H9 (cell line): ENCODE measurements at regions not wholly inside any gene's neighbourhood (a gene's known extent, or its start where the extent isn't known, plus 50 kb on each side); places are given as distances from the start of the nearest gene placed in this dataset.

ENCODE experiments used
- DNase-seq: peaks from one replicate; pipeline ENCODE4 v3.0.0-alpha.2; 2017
- H2AFZ ChIP-seq: one replicate; pipeline ENCODE4 v1.6.1; 2013; ENCODE audit warnings: mild to moderate bottlenecking, low read length, control low read depth, moderate library complexity
- H2AK5ac ChIP-seq: 2 replicates; pipeline ENCODE4 v1.6.1; 2013; ENCODE audit warnings: low read length, control low read depth, mixed read lengths; ENCODE audit not compliant: insufficient read length
- H2BK120ac ChIP-seq: one replicate; pipeline ENCODE4 v1.6.1; 2013; ENCODE audit warnings: low read depth, mild to moderate bottlenecking, low read length, control low read depth, inconsistent platforms; ENCODE audit not compliant: poor library complexity, severe bottlenecking
- H2BK12ac ChIP-seq: 2 replicates; pipeline ENCODE4 v1.6.1; 2013; ENCODE audit warnings: low read length, control low read depth, mixed read lengths, low read depth; ENCODE audit not compliant: insufficient read length
- H2BK15ac ChIP-seq: 2 replicates; pipeline ENCODE4 v1.6.1; 2013; ENCODE audit warnings: low read depth, low read length, control low read depth
- H2BK20ac ChIP-seq: one replicate; pipeline ENCODE4 v1.6.1; 2013; ENCODE audit warnings: low read depth, mild to moderate bottlenecking, low read length, control low read depth, inconsistent platforms; ENCODE audit not compliant: poor library complexity, severe bottlenecking
- H2BK5ac ChIP-seq: 2 replicates; pipeline ENCODE4 v1.6.1; 2013; ENCODE audit warnings: low read length, control low read depth, mixed read lengths; ENCODE audit not compliant: insufficient read length
- H3K14ac ChIP-seq: 2 replicates; pipeline ENCODE4 v1.6.1; 2013; ENCODE audit warnings: low read length, control low read depth; ENCODE audit not compliant: insufficient read depth
- H3K18ac ChIP-seq: 2 replicates; pipeline ENCODE4 v1.6.1; 2013; ENCODE audit warnings: low read depth, mild to moderate bottlenecking, mixed read lengths, low read length, control low read depth; ENCODE audit not compliant: insufficient read length
- H3K23ac ChIP-seq: 2 replicates; pipeline ENCODE4 v1.6.1; 2013; ENCODE audit warnings: low read length, control low read depth, mixed read lengths, low read depth; ENCODE audit not compliant: insufficient read length
- H3K23me2 ChIP-seq: 2 replicates; pipeline ENCODE4 v1.6.1; 2013; ENCODE audit warnings: low read depth, mild to moderate bottlenecking, mixed read lengths, low read length, control low read depth; ENCODE audit not compliant: insufficient read length, poor library complexity, severe bottlenecking
- H3K27ac ChIP-seq: 2 replicates; pipeline ENCODE4 v1.5.1; 2013; ENCODE audit warnings: low read length, control low read depth, mixed read lengths, low read depth; ENCODE audit not compliant: insufficient read length
- H3K27me3 ChIP-seq: 2 replicates; pipeline ENCODE4 v1.6.1; 2013; ENCODE audit warnings: low read length, control low read depth, inconsistent platforms; ENCODE audit not compliant: insufficient read depth
- H3K4ac ChIP-seq: 2 replicates; pipeline ENCODE4 v1.6.1; 2013; ENCODE audit warnings: low read depth, mild to moderate bottlenecking, control low read depth, inconsistent platforms, low read length, moderate library complexity
- H3K4me1 ChIP-seq: 2 replicates; pipeline ENCODE4 v1.6.1; 2013; ENCODE audit warnings: low read length, control low read depth, inconsistent platforms; ENCODE audit not compliant: insufficient read depth
- H3K4me2 ChIP-seq: 2 replicates; pipeline ENCODE4 v1.6.1; 2013; ENCODE audit warnings: low read length, control low read depth, mixed read lengths; ENCODE audit not compliant: insufficient read length, insufficient read depth
- H3K56ac ChIP-seq: 2 replicates; pipeline ENCODE4 v1.6.1; 2013; ENCODE audit warnings: low read depth, mild to moderate bottlenecking, mixed read lengths, low read length, control low read depth; ENCODE audit not compliant: insufficient read length
- H3K79me1 ChIP-seq: 2 replicates; pipeline ENCODE4 v1.6.1; 2013; ENCODE audit warnings: low read depth, mild to moderate bottlenecking, moderate library complexity, low read length, control low read depth, inconsistent platforms; ENCODE audit not compliant: insufficient read depth, poor library complexity, severe bottlenecking
- H3K79me2 ChIP-seq: 2 replicates; pipeline ENCODE4 v1.6.1; 2013; ENCODE audit warnings: low read length, control low read depth, inconsistent platforms; ENCODE audit not compliant: insufficient read depth
- H3K9ac ChIP-seq: 2 replicates; pipeline ENCODE4 v1.6.1; 2013; ENCODE audit warnings: low read length, control low read depth, mixed read lengths; ENCODE audit not compliant: insufficient read length; ENCODE audit errors: extremely low read depth
- H3K9me3 ChIP-seq: one replicate; pipeline ENCODE4 v1.6.1; 2013; ENCODE audit warnings: low read depth, low read length, inconsistent platforms; ENCODE audit not compliant: control insufficient read depth
- H3T11ph ChIP-seq: one replicate; pipeline ENCODE4 v1.6.1; 2013; ENCODE audit warnings: mild to moderate bottlenecking, low read length, control low read depth, inconsistent platforms
- H4K20me1 ChIP-seq: one replicate; pipeline ENCODE4 v1.6.1; 2013; ENCODE audit not compliant: control insufficient read depth, insufficient read length, insufficient read depth
- H4K5ac ChIP-seq: 2 replicates; pipeline ENCODE4 v1.6.1; 2013; ENCODE audit warnings: low read depth, mild to moderate bottlenecking, mixed read lengths, low read length, control low read depth; ENCODE audit not compliant: insufficient read length
- H4K8ac ChIP-seq: replicated peaks from 2 replicates; pipeline ENCODE4 v1.6.1; 2013; ENCODE audit warnings: low read length, control low read depth, mixed read lengths, low read depth; ENCODE audit not compliant: insufficient read length
- H4K91ac ChIP-seq: 2 replicates; pipeline ENCODE4 v1.6.1; 2013; ENCODE audit warnings: low read depth, mild to moderate bottlenecking, moderate library complexity, mixed read lengths, low read length, control low read depth; ENCODE audit not compliant: insufficient read length
- H3K27ac Mint-ChIP-seq, 3 experiments: 2 replicates in 2 of 3; 3 replicates in 1 of 3; pipeline ENCODE4 v1.8.0; 2020 to 2021; ENCODE audit warnings: mixed read lengths in 3 of 3, mild to moderate bottlenecking in 1 of 3, moderate library complexity in 1 of 3
- H3K27me3 Mint-ChIP-seq: 2 replicates; pipeline ENCODE4 v1.8.0; 2021; ENCODE audit warnings: low read depth, mild to moderate bottlenecking, moderate library complexity, mixed read lengths
- H3K36me3 Mint-ChIP-seq, 3 experiments: 2 replicates in 2 of 3; 3 replicates in 1 of 3; pipeline ENCODE4 v1.8.0; 2020 to 2021; ENCODE audit warnings: low read depth in 3 of 3, mixed read lengths in 3 of 3; ENCODE audit not compliant: insufficient read depth in 1 of 3
- H3K4me1 Mint-ChIP-seq, 2 experiments: 2 replicates each; pipeline ENCODE4 v1.8.0; 2020; ENCODE audit warnings: mixed read lengths in 2 of 2
- H3K4me3 Mint-ChIP-seq, 2 experiments: 2 replicates in 1 of 2; 3 replicates in 1 of 2; pipeline ENCODE4 v1.8.0; 2020 to 2021; ENCODE audit warnings: mild to moderate bottlenecking in 2 of 2, mixed read lengths in 2 of 2, moderate library complexity in 1 of 2
- H3K9me3 Mint-ChIP-seq, 2 experiments: 2 replicates in 1 of 2; 3 replicates in 1 of 2; pipeline ENCODE4 v1.8.0; 2020; ENCODE audit warnings: mild to moderate bottlenecking in 2 of 2, mixed read lengths in 2 of 2, moderate library complexity in 1 of 2
- CTCF ChIP-seq: fragments of 200-600 bp; sonication (generic); conservative IDR thresholded peaks from 3 replicates; pipeline ENCODE4 v1.8.0; 2021; ENCODE audit warnings: antibody characterized with exemption, mild to moderate bottlenecking
- WGBS: extraction: QIAGEN DNeasy Blood & Tissue Kit; methylation state at CpG from one replicate; pipeline ENCODE4 v1.1.7; 2013; ENCODE audit warnings: missing lambda C conversion rate, low lambda C conversion rate, mixed read lengths; ENCODE audit not compliant: insufficient read length; ENCODE audit errors: extremely low coverage; 5-methylcytosine and 5-hydroxymethylcytosine counted together

DNA sequence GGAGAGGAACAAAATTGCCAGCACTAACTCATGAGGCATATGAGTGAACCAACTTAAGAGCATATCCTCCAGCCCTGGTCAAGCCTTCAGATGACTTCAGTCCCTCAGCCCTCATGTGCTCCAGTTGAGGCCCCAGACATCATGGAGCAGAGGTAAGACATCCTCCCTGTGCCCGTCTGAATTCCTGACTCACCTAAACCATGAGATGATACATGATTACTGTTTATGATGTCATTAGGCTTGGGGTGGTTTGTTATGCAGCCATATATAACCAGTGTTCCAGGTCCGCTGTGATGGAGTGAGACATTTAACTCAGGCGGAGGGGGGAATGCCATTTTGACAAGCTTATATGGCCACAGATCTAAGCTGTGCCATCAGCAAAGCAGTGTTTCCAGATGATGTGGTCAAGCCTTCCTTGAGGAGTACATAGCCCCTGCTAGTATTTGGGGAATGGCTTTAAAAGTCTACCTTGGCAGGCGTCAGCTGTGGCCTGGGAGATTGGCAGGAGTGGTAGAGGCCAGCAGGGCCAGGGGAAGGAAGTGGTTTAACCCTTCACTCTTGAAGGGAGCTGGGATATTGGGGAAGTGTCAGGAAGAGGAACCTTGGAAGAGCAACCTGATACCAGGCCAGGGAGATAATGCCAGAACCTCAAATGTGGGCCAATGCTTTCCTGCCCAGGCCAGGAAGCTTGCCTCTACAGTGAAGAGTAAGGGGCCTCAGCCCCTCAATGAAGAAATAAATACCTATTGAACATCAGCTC lies 343.0 kb upstream of the PODXL start:
- Histone ChIP-seq H4K8ac (no peak overlapping the region), H4K5ac (no peak overlapping the region), H2AK5ac (no peak overlapping the region), H3K9me3 (no peaks in the 10 kb centered on the region), H3K27me3 (no peaks in the 10 kb centered on the region), H2BK12ac (no peak overlapping the region), H3K27ac (no peak overlapping the region), H2AFZ (no peak overlapping the region), H3K9ac (no peak overlapping the region), H3K14ac (no peak overlapping the region), H3K79me2 (no peaks in the 10 kb centered on the region), H4K20me1 (no peaks in the 10 kb centered on the region), H2BK5ac (no peak overlapping the region), H3K18ac (no peak overlapping the region), H2BK15ac (no peak overlapping the region), H2BK20ac (no peak overlapping the region), H3K4ac (no peak overlapping the region), H4K91ac (no peak overlapping the region), H3K4me2 (no peak overlapping the region), H3K23ac (no peak overlapping the region), H3T11ph (no peak overlapping the region), H3K4me1 (peaks cover 3% of the 10 kb centered on the region; the same call in 1 of the 2 replicates), H3K23me2 (no peaks in the 10 kb centered on the region), H3K79me1 (no peaks in the 10 kb centered on the region), H3K56ac (no peak overlapping the region), H2BK120ac (no peak overlapping the region)
- TF ChIP-seq CTCF: no peak
- Mint-ChIP-seq H3K4me1 (peaks cover 31 to 32% of the 10 kb centered on the region in 2 experiments), H3K27ac (no peak overlapping the region; a peak in 1 of 7 replicates), H3K4me3 (no peak overlapping the region), H3K9me3 (peaks cover 0 to 2% of the 10 kb centered on the region in 2 experiments; a peak in 1 of 5 replicates), H3K36me3 (peaks cover 0 to 2% (median 0%) of the 10 kb centered on the region in 3 experiments; a peak in 2 of 7 replicates), H3K27me3 (peaks cover 38% of the 10 kb centered on the region)
- WGBS: no CpG with 5 or more reads among the region's 4 CpGs
- no peak for DNase-seq
